Fibroblast of lung (primary cell): ENCODE measurements at regions not wholly inside any gene's neighbourhood (a gene's known extent, or its start where the extent isn't known, plus 50 kb on each side); places are given as distances from the start of the nearest gene placed in this dataset.

ENCODE experiments used
- DNase-seq, 2 donors: peaks; one replicate each; pipeline versions ENCODE4 v3.0.0 to v3.0.0-alpha.2; 2010; ENCODE audit warnings: low read depth in 2 of 2
- H2AFZ ChIP-seq: 2 replicates; pipeline ENCODE4 v1.5.1; 2012; ENCODE audit warnings: low read length, control low read depth, inconsistent platforms
- H3K27ac ChIP-seq: 2 replicates; pipeline ENCODE4 v1.5.1; 2011; ENCODE audit warnings: low read length, control low read depth; ENCODE audit not compliant: insufficient read depth
- H3K27me3 ChIP-seq: 2 replicates; pipeline ENCODE4 v1.5.1; 2011; ENCODE audit warnings: mild to moderate bottlenecking, low read length; ENCODE audit not compliant: control insufficient read depth, insufficient read depth
- H3K36me3 ChIP-seq: 2 replicates; pipeline ENCODE4 v1.5.1; 2011; ENCODE audit warnings: low read length; ENCODE audit not compliant: control insufficient read depth, insufficient read depth
- H3K4me1 ChIP-seq: 2 replicates; pipeline ENCODE4 v1.5.1; 2011; ENCODE audit warnings: low read length; ENCODE audit not compliant: control insufficient read depth, insufficient read depth; ENCODE audit errors: extremely low read depth
- H3K4me2 ChIP-seq: 2 replicates; pipeline ENCODE4 v1.5.1; 2011; ENCODE audit warnings: low read length, control low read depth; ENCODE audit not compliant: insufficient read depth; ENCODE audit errors: extremely low read depth
- H3K4me3 ChIP-seq, 4 experiments: fragments of 200-600 bp in 1 of 4; sonication (generic) in 1 of 4; replicated peaks in 1 of 4; 2 replicates each; pipeline ENCODE4 v1.5.1; 2011 to 2016; ENCODE audit warnings: low read length in 4 of 4, low read depth in 3 of 4, mild to moderate bottlenecking in 3 of 4, control low read depth in 2 of 4, inconsistent platforms in 1 of 4, mixed read lengths in 1 of 4; ENCODE audit not compliant: insufficient read depth in 1 of 4; ENCODE audit errors: control extremely low read depth in 1 of 4
- H3K79me2 ChIP-seq: 2 replicates; pipeline ENCODE4 v1.5.1; 2012; ENCODE audit warnings: mild to moderate bottlenecking, low read length, inconsistent platforms; ENCODE audit not compliant: control insufficient read depth, insufficient read depth
- H3K9ac ChIP-seq: 2 replicates; pipeline ENCODE4 v1.5.1; 2011; ENCODE audit warnings: mild to moderate bottlenecking, low read length, control low read depth; ENCODE audit not compliant: insufficient read depth
- H3K9me3 ChIP-seq: 2 replicates; pipeline ENCODE4 v1.5.1; 2012; ENCODE audit warnings: low read depth, low read length; ENCODE audit not compliant: control insufficient read depth, insufficient read depth
- H4K20me1 ChIP-seq: 2 replicates; pipeline ENCODE4 v1.5.1; 2011; ENCODE audit warnings: low read length; ENCODE audit not compliant: control insufficient read depth, insufficient read depth; ENCODE audit errors: extremely low read depth
- EZH2 ChIP-seq: IDR thresholded peaks from 2 replicates; pipeline ENCODE4 v1.5.1; 2012; ENCODE audit warnings: low read length, control low read depth, mild to moderate bottlenecking; ENCODE audit errors: missing control alignments
- TF ChIP-seq, protein P1 (sequence below), 2 donors: IDR thresholded peaks in 1 of 2; conservative IDR thresholded peaks in 1 of 2; 1 replicate in 1 of 2; 2 replicates in 1 of 2; pipeline ENCODE4 v1.5.1; 2011 to 2012; ENCODE audit warnings: low read length in 2 of 2, control low read depth in 1 of 2, inconsistent platforms in 1 of 2, low read depth in 1 of 2, mild to moderate bottlenecking in 1 of 2

DNA sequence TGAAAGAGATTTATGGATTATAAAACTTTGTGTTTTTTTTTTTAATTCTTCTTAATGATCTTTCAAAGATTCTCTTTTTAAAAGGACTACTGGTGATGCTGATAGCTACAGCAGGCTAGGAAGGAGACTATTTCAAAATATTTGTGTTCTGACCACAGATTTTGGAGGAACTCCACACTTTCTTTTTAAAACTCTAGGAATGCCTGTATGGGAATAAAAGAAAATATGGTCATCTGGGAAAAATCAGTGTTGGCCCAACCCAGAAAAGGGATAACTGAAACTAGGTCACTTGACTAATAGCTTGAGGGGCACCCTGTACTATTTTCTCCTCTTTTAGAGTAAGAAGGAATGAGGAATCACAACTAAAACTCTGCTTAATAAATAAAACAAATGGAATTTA is 97.6 kb upstream of the ADAMTS19 start:
- Histone ChIP-seq H4K20me1 (no peaks in the 10 kb centered on the region), H3K9me3 (no peaks in the 10 kb centered on the region), H3K4me1 (no peaks in the 10 kb centered on the region), H2AFZ (no peak overlapping the region), H3K27ac (no peak overlapping the region), H3K4me3 (no peak overlapping the region), H3K36me3 (no peaks in the 10 kb centered on the region), H3K4me2 (no peak overlapping the region), H3K27me3 (no peaks in the 10 kb centered on the region), H3K9ac (no peak overlapping the region), H3K79me2 (no peaks in the 10 kb centered on the region)
- DNase-seq: no peak
- TF ChIP-seq, protein P1, sequence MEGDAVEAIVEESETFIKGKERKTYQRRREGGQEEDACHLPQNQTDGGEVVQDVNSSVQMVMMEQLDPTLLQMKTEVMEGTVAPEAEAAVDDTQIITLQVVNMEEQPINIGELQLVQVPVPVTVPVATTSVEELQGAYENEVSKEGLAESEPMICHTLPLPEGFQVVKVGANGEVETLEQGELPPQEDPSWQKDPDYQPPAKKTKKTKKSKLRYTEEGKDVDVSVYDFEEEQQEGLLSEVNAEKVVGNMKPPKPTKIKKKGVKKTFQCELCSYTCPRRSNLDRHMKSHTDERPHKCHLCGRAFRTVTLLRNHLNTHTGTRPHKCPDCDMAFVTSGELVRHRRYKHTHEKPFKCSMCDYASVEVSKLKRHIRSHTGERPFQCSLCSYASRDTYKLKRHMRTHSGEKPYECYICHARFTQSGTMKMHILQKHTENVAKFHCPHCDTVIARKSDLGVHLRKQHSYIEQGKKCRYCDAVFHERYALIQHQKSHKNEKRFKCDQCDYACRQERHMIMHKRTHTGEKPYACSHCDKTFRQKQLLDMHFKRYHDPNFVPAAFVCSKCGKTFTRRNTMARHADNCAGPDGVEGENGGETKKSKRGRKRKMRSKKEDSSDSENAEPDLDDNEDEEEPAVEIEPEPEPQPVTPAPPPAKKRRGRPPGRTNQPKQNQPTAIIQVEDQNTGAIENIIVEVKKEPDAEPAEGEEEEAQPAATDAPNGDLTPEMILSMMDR (conservative IDR thresholded peaks at IDR 0.05 in 1 of 2, IDR thresholded peaks at IDR 0.05 in 1 of 2; ENCODE audit: low read depth in 1 of 2, low read length in 2 of 2): no peak
- no peak for TF ChIP-seq EZH2

GRCh38 chr5:129363991-129364390 is 96.1 kb upstream of the ADAMTS19 start:
- Histone ChIP-seq H3K9ac (no peak overlapping the region), H3K36me3 (no peaks in the 10 kb centered on the region), H2AFZ (no peak overlapping the region), H3K4me1 (no peaks in the 10 kb centered on the region), H3K9me3 (no peaks in the 10 kb centered on the region), H3K27ac (no peak overlapping the region), H3K27me3 (no peaks in the 10 kb centered on the region), H3K4me3 (no peak overlapping the region), H4K20me1 (no peaks in the 10 kb centered on the region), H3K4me2 (no peak overlapping the region), H3K79me2 (no peaks in the 10 kb centered on the region)
- no peak for DNase-seq
- TF ChIP-seq EZH2: no peak
- TF ChIP-seq, protein P1 (conservative IDR thresholded peaks at IDR 0.05 in 1 of 2, IDR thresholded peaks at IDR 0.05 in 1 of 2; ENCODE audit: low read depth in 1 of 2, low read length in 2 of 2): no peak

- Histone ChIP-seq H4K20me1 (no peaks in the 10 kb centered on the region), H3K9me3 (no peaks in the 10 kb centered on the region), H2AFZ (no peak overlapping the region), H3K79me2 (no peaks in the 10 kb centered on the region), H3K36me3 (no peaks in the 10 kb centered on the region), H3K4me3 (no peak overlapping the region), H3K4me1 (no peaks in the 10 kb centered on the region), H3K27ac (no peak overlapping the region), H3K4me2 (no peak overlapping the region), H3K9ac (no peak overlapping the region), H3K27me3 (no peaks in the 10 kb centered on the region)
- TF ChIP-seq, protein P1 (conservative IDR thresholded peaks at IDR 0.05 in 1 of 2, IDR thresholded peaks at IDR 0.05 in 1 of 2; ENCODE audit: low read depth in 1 of 2, low read length in 2 of 2): no peak
- TF ChIP-seq EZH2: no peak
- DNase-seq: peak; percentile 46 to 75
These were observed 92.2 kb upstream of the ADAMTS19 start for GRCh38 chr5:129367883-129368282.
